Gastrocnemius medialis (tissue), 4 donors: ENCODE measurements at regions not wholly inside any gene's neighbourhood (a gene's known extent, or its start where the extent isn't known, plus 50 kb on each side); places are given as distances from the start of the nearest gene placed in this dataset.

Experiments used
- ATAC-seq, 2 donors: fragments of 150-250 bp; one replicate each; pipeline ENCODE4 v1.9.1; 2016
- DNase-seq, 2 donors: peaks; one replicate each; pipeline ENCODE4 v3.0.0-alpha.2; 2019
- H3K27ac ChIP-seq, 4 donors: fragments of 200-600 bp; sonication (generic); 1 replicate in 1 of 4; 2 replicates in 3 of 4; pipeline ENCODE4 v1.5.1; 2016 to 2018; ENCODE audit warnings: mild to moderate bottlenecking in 2 of 4, moderate library complexity in 1 of 4
- H3K27me3 ChIP-seq, 3 donors: fragments of 200-600 bp; sonication (generic) in 2 of 3; 1 replicate in 1 of 3; 2 replicates in 2 of 3; pipeline versions ENCODE4 v1.5.1 to v1.6.0; 2016 to 2019; ENCODE audit warnings: mild to moderate bottlenecking in 1 of 3, moderate library complexity in 1 of 3
- H3K36me3 ChIP-seq, 2 donors: fragments of 200-600 bp; sonication (generic) in 1 of 2; one replicate each; pipeline ENCODE4 v1.5.1; 2017 to 2018
- H3K4me1 ChIP-seq, 2 donors: fragments of 200-600 bp; sonication (generic) in 1 of 2; one replicate each; pipeline ENCODE4 v1.5.1; 2016 to 2017; ENCODE audit warnings: mild to moderate bottlenecking in 2 of 2
- H3K4me3 ChIP-seq, 4 donors: fragments of 200-600 bp; sonication (generic) in 3 of 4; 1 replicate in 1 of 4; 2 replicates in 3 of 4; pipeline ENCODE4 v1.5.1; 2016 to 2019; ENCODE audit warnings: mild to moderate bottlenecking in 2 of 4
- H3K9me3 ChIP-seq, 3 donors: fragments of 200-600 bp; sonication (generic) in 2 of 3; 1 replicate in 1 of 3; 2 replicates in 2 of 3; pipeline ENCODE4 v1.5.1; 2016 to 2019
- POLR2A ChIP-seq, 2 donors: fragments of 450-650 bp; IDR thresholded peaks; one replicate each; pipeline ENCODE4 v1.6.1; 2017; ENCODE audit warnings: antibody characterized with exemption in 2 of 2, mild to moderate bottlenecking in 2 of 2, moderate library complexity in 2 of 2
- in situ Hi-C, 4 donors: fragments of 200-750 bp; cut with MboI; loops; one replicate each; pipeline versions ENCODE4 v1.15.0 to v1.8.0; 2017; ENCODE audit warnings: low sequenced_read_pairs in 4 of 4
- intact Hi-C: fragments of 100-400 bp; cut with DNase I; formaldehyde crosslinking; loops from one replicate; pipeline ENCODE4 v1.15.1; 2023; ENCODE audit warnings: low total_unique reads
- TF ChIP-seq, protein P1 (sequence below), 5 experiments: fragments of 450-650 bp in 3 of 5; fragments of 200-600 bp in 2 of 5; sonication (generic) in 2 of 5; IDR thresholded peaks in 4 of 5; conservative IDR thresholded peaks in 1 of 5; 1 replicate in 4 of 5; 2 replicates in 1 of 5; pipeline ENCODE4 v1.5.1; 2016 to 2019; ENCODE audit warnings: antibody characterized with exemption in 5 of 5, mild to moderate bottlenecking in 3 of 5, moderate library complexity in 3 of 5

DNA sequence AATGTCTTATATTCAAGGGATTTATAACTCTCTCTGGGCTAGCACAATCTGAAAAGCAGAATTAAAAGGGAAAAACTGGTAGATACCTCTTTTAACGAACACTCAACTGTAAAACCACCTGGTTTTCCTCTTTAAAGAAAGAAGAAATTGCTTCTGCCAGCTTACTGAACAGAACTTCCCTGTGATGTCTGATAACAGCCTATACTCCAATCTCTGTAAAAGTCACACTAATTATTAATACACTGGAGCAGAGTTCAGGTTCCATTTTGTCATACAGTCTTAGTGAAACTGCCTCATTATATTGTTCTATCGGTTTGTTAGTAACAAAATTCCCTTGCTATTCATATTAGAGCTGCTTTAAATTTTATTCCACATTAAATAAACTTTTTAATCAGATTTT is 251.0 kb upstream of the STARD13 start:
- no peak for ATAC-seq
- DNase-seq, result no peak
- no peaks in the 10 kb centered on the region for H3K27me3 ChIP-seq
- no peaks in the 10 kb centered on the region for H3K36me3 ChIP-seq
- H3K27ac ChIP-seq, result no peak overlapping the region
- H3K4me3 ChIP-seq, result no peak overlapping the region
- TF ChIP-seq POLR2A (IDR thresholded peaks at IDR 0.05), result no peak
- TF ChIP-seq, protein P1, sequence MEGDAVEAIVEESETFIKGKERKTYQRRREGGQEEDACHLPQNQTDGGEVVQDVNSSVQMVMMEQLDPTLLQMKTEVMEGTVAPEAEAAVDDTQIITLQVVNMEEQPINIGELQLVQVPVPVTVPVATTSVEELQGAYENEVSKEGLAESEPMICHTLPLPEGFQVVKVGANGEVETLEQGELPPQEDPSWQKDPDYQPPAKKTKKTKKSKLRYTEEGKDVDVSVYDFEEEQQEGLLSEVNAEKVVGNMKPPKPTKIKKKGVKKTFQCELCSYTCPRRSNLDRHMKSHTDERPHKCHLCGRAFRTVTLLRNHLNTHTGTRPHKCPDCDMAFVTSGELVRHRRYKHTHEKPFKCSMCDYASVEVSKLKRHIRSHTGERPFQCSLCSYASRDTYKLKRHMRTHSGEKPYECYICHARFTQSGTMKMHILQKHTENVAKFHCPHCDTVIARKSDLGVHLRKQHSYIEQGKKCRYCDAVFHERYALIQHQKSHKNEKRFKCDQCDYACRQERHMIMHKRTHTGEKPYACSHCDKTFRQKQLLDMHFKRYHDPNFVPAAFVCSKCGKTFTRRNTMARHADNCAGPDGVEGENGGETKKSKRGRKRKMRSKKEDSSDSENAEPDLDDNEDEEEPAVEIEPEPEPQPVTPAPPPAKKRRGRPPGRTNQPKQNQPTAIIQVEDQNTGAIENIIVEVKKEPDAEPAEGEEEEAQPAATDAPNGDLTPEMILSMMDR (IDR thresholded peaks at IDR 0.05 in 4 of 5, conservative IDR thresholded peaks at IDR 0.05 in 1 of 5), result no peak
- intact Hi-C loops (no loop called here), in situ Hi-C loops (loop anchor here in 2 of 4 donors (25.0 kb wide), 2 partner anchors 299 to 949 kb away; partner anchors contain the start of gene PDS5B (in 2 of the 2))
- H3K4me1 ChIP-seq, result peaks cover 6 to 25% of the 10 kb centered on the region in 2 donors
- H3K9me3 ChIP-seq, result no peaks in the 10 kb centered on the region

DNA sequence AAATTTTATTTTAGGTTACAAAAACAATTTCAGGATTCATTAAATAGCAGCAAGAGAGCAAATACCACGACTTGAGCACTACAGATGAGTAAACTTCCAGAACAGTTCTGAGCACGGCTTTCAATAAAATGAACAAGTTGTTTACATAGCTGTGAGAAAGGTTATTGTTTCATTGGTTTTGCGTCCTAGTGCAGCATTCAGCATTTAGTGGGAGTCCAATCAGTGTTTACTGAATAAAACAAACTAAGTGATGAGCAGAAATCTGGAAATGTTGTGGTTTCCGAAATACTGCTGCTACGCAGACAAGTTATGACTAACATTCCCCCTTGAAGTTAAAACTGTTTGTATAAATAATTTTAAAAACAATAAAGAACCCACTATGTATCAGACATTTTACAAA is 251.5 kb upstream of the STARD13 start:
- H3K27ac ChIP-seq, result no peak overlapping the region
- intact Hi-C loops (no loop called here), in situ Hi-C loops (loop anchor here in 2 of 4 donors (25.0 kb wide), 2 partner anchors 300 to 950 kb away; partner anchors contain the start of gene PDS5B (in 2 of the 2))
- H3K4me3 ChIP-seq, result no peak overlapping the region
- TF ChIP-seq, protein P1 (IDR thresholded peaks at IDR 0.05 in 4 of 5, conservative IDR thresholded peaks at IDR 0.05 in 1 of 5), result no peak
- TF ChIP-seq POLR2A (IDR thresholded peaks at IDR 0.05), result no peak
- peaks cover 9 to 27% of the 10 kb centered on the region in 2 donors for H3K4me1 ChIP-seq
- no peak for ATAC-seq
- H3K27me3 ChIP-seq, result no peaks in the 10 kb centered on the region
- DNase-seq, result no peak
- no peaks in the 10 kb centered on the region for H3K9me3 ChIP-seq
- H3K36me3 ChIP-seq, result no peaks in the 10 kb centered on the region

DNA sequence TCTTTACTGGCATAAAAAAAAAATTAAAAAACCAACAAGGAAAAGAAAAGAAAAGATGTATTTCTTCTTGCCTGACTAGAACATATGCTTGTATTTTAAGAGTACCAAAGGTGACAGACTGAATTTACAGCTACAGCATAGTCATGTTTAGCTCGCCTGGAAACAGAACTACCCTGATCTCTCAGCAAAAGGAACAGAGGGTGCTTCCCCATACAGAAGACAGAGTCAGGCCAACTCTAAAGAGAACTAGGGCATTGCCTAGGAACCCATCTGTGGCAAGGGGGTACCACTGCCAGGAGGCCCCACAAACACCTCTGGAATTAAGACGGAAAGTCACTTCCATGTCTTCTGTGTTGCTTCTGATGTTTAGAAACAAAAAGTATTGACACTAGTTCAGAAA is 252.1 kb upstream of the STARD13 start:
- no peak for DNase-seq
- intact Hi-C loops, result no loop called here

DNA sequence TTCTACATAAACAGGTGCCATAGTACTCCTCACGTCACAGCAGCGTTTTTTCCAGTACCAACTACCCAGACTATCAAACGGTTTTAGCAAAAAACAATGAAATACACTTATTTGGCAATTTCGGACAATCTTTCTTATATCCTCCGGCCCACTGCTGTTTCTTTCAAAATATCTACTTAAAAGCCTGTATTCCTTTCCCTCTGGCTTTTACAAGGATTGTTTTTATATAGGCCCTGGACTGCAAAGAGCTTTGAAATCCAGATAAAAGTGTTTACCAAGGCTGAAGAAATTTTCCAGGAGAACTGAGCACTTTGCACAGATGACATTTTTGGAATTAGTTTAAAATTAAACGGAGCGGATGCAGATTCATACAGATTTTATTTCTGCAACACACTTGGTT is 255.9 kb upstream of the STARD13 start:
- DNase-seq (no peak), ATAC-seq (no peak)
- no peaks in the 10 kb centered on the region for H3K27me3 ChIP-seq
- peak overlapping the region; percentile 85 to 99 (median 96) for H3K27ac ChIP-seq
- in situ Hi-C loops, result loop anchor here in 3 of 4 donors (10.0 to 25.0 kb wide), 3 partner anchors 183 to 954 kb away; partner anchors contain the start of gene PDS5B (in 2 of the 3)
- H3K36me3 ChIP-seq, result no peaks in the 10 kb centered on the region
- peak overlapping the region; percentile 50 to 80 (median 68) for H3K4me3 ChIP-seq
- intact Hi-C loops, result loop anchor here (5.0 to 10.0 kb wide), 4 partner anchors 369 to 1403 kb away; partner anchors contain the start of gene NBEA
- no peaks in the 10 kb centered on the region for H3K9me3 ChIP-seq
- TF ChIP-seq, protein P1 (IDR thresholded peaks at IDR 0.05 in 4 of 5, conservative IDR thresholded peaks at IDR 0.05 in 1 of 5), result no peak
- TF ChIP-seq POLR2A (IDR thresholded peaks at IDR 0.05), result no peak
- peaks cover 30 to 31% of the 10 kb centered on the region in 2 donors for H3K4me1 ChIP-seq

More for the DNA sequence above, 252.1 kb upstream of the STARD13 start:
- H3K27ac ChIP-seq, result peak overlapping the region in 1 of 4 donors; percentile 46
- no peaks in the 10 kb centered on the region for H3K9me3 ChIP-seq
- no peak overlapping the region for H3K4me3 ChIP-seq
- in situ Hi-C loops, result loop anchor here in 2 of 4 donors (25.0 kb wide), 2 partner anchors 300 to 950 kb away; partner anchors contain the start of gene PDS5B (in 2 of the 2)
- ATAC-seq, result no peak
- TF ChIP-seq, protein P1 (IDR thresholded peaks at IDR 0.05 in 4 of 5, conservative IDR thresholded peaks at IDR 0.05 in 1 of 5), result no peak
- no peak for TF ChIP-seq POLR2A (IDR thresholded peaks at IDR 0.05)
- H3K4me1 ChIP-seq, result peaks cover 9 to 25% of the 10 kb centered on the region in 2 donors
- no peaks in the 10 kb centered on the region for H3K36me3 ChIP-seq
- H3K27me3 ChIP-seq, result no peaks in the 10 kb centered on the region
